Keratinocyte (primary cell): ENCODE measurements at regions not wholly inside any gene's neighbourhood (a gene's known extent, or its start where the extent isn't known, plus 50 kb on each side); places are given as distances from the start of the nearest gene placed in this dataset.

Experiments
- DNase-seq: peaks from one replicate; pipeline ENCODE4 v3.0.0-alpha.2; 2011; ENCODE audit warnings: low read depth, missing footprints, low spot score
- FAIRE-seq: peaks from 2 replicates; lab custom pipeline; 2011; peaks lifted over from hg19 to GRCh38; lab: Jason Lieb, UNC
- H2AFZ ChIP-seq: 2 replicates; pipeline ENCODE4 v1.6.0; 2012; ENCODE audit warnings: low read length, control low read depth, inconsistent platforms; ENCODE audit not compliant: control insufficient read depth
- H3K27ac ChIP-seq: 2 replicates; pipeline ENCODE4 v1.5.1; 2011; ENCODE audit warnings: low read length; ENCODE audit not compliant: control insufficient read depth, insufficient read depth
- H3K27me3 ChIP-seq: 3 replicates; pipeline ENCODE4 v1.6.0; 2011; ENCODE audit warnings: low read length; ENCODE audit not compliant: control insufficient read depth, insufficient read depth; ENCODE audit errors: extremely low read depth
- H3K36me3 ChIP-seq, 2 experiments: 2 replicates in 1 of 2; 3 replicates in 1 of 2; pipeline ENCODE4 v1.5.1; 2011; ENCODE audit warnings: low read length in 2 of 2, mild to moderate bottlenecking in 1 of 2; ENCODE audit not compliant: control insufficient read depth in 2 of 2, insufficient read depth in 2 of 2; ENCODE audit errors: extremely low read depth in 1 of 2
- H3K4me1 ChIP-seq: 3 replicates; pipeline ENCODE4 v1.5.1; 2011; ENCODE audit warnings: low read length; ENCODE audit not compliant: control insufficient read depth, insufficient read depth; ENCODE audit errors: extremely low read depth
- H3K4me2 ChIP-seq: 3 replicates; pipeline ENCODE4 v1.6.0; 2011; ENCODE audit warnings: low read depth, low read length; ENCODE audit not compliant: control insufficient read depth, insufficient read depth; ENCODE audit errors: extremely low read depth
- H3K4me3 ChIP-seq, 3 experiments: fragments of 200-600 bp in 1 of 3; sonication (generic) in 1 of 3; 2 replicates in 2 of 3; 3 replicates in 1 of 3; pipeline ENCODE4 v1.5.1; 2011 to 2016; ENCODE audit warnings: low read length in 3 of 3, mild to moderate bottlenecking in 3 of 3, control low read depth in 2 of 3, inconsistent platforms in 1 of 3, low read depth in 1 of 3, mixed read lengths in 1 of 3, mixed run types in 1 of 3, moderate library complexity in 1 of 3; ENCODE audit not compliant: control insufficient read depth in 2 of 3, insufficient read depth in 2 of 3; ENCODE audit errors: extremely low read depth in 1 of 3
- H3K79me2 ChIP-seq: 2 replicates; pipeline ENCODE4 v1.6.0; 2012; ENCODE audit warnings: low read length; ENCODE audit not compliant: control insufficient read depth, insufficient read depth
- H3K9ac ChIP-seq: 3 replicates; pipeline ENCODE4 v1.6.0; 2011; ENCODE audit warnings: low read length; ENCODE audit not compliant: control insufficient read depth, insufficient read depth; ENCODE audit errors: extremely low read depth
- H3K9me1 ChIP-seq: 3 replicates; pipeline ENCODE4 v1.6.0; 2011; ENCODE audit warnings: low read length; ENCODE audit not compliant: control insufficient read depth, insufficient read depth; ENCODE audit errors: extremely low read depth
- H3K9me3 ChIP-seq: 2 replicates; pipeline ENCODE4 v1.5.1; 2012; ENCODE audit warnings: low read depth, low read length; ENCODE audit not compliant: control insufficient read depth
- H4K20me1 ChIP-seq: 3 replicates; pipeline ENCODE4 v1.6.0; 2011; ENCODE audit warnings: low read length; ENCODE audit not compliant: control insufficient read depth, insufficient read depth; ENCODE audit errors: extremely low read depth
- CTCF ChIP-seq, 3 experiments: IDR thresholded peaks in 1 of 3; conservative IDR thresholded peaks in 1 of 3; optimal IDR thresholded peaks in 1 of 3; 2 replicates in 2 of 3; 3 replicates in 1 of 3; pipeline versions ENCODE3 to v1.5.1; 2011; ENCODE audit warnings: low read length in 3 of 3, mild to moderate bottlenecking in 3 of 3, moderate library complexity in 2 of 3, control low read depth in 1 of 3, inconsistent platforms in 1 of 3; ENCODE audit not compliant: insufficient read depth in 2 of 3; ENCODE audit errors: extremely low read depth in 1 of 3
- EZH2 ChIP-seq: IDR thresholded peaks from one replicate; pipeline ENCODE4 v1.6.1; 2012; ENCODE audit warnings: inconsistent platforms, mild to moderate bottlenecking, low read length, moderate library complexity
- dilution Hi-C: fragments of 300-500 bp; cut with MboI; formaldehyde crosslinking; loops from one replicate; pipeline ENCODE4 v1.7.0; 2020; ENCODE audit warnings: low sequenced_read_pairs; ENCODE audit not compliant: extremely low pct_ligation_motif_present

- no peak overlapping the region for H2AFZ ChIP-seq
- H3K9me3 ChIP-seq = no peaks in the 10 kb centered on the region
- H4K20me1 ChIP-seq = no peaks in the 10 kb centered on the region
- DNase-seq (no peak), FAIRE-seq (no peak)
- H3K9me1 ChIP-seq = no peaks in the 10 kb centered on the region
- H3K79me2 ChIP-seq = no peaks in the 10 kb centered on the region
- no peak for TF ChIP-seq CTCF (optimal IDR thresholded peaks at IDR 0.05 in 1 of 3, IDR thresholded peaks at IDR 0.05 in 1 of 3, conservative IDR thresholded peaks at IDR 0.05 in 1 of 3; ENCODE audit: extremely low read depth in 1 of 3, insufficient read depth in 2 of 3, low read length in 3 of 3)
- no peak for TF ChIP-seq EZH2
- H3K4me1 ChIP-seq = no peaks in the 10 kb centered on the region
- H3K27me3 ChIP-seq = no peaks in the 10 kb centered on the region
- no peak overlapping the region for H3K4me3 ChIP-seq
- dilution Hi-C loops = no loop called here
- no peak overlapping the region for H3K9ac ChIP-seq
- no peak overlapping the region for H3K27ac ChIP-seq
- H3K4me2 ChIP-seq = no peak overlapping the region
- no peaks in the 10 kb centered on the region for H3K36me3 ChIP-seq
Measured at GRCh38 chr4:57774171-57774570, 664.0 kb upstream of the IGFBP7 start.

GRCh38 chr4:57766341-57766740 lies 656.2 kb upstream of the IGFBP7 start:
- Histone ChIP-seq H3K4me2 (no peak overlapping the region), H3K9ac (no peak overlapping the region), H3K36me3 (no peaks in the 10 kb centered on the region), H3K27me3 (no peaks in the 10 kb centered on the region), H3K9me3 (no peaks in the 10 kb centered on the region), H3K9me1 (no peaks in the 10 kb centered on the region), H3K4me1 (no peaks in the 10 kb centered on the region), H3K4me3 (no peak overlapping the region), H2AFZ (no peak overlapping the region), H4K20me1 (no peaks in the 10 kb centered on the region), H3K27ac (no peak overlapping the region), H3K79me2 (no peaks in the 10 kb centered on the region)
- no peak for TF ChIP-seq CTCF (optimal IDR thresholded peaks at IDR 0.05 in 1 of 3, IDR thresholded peaks at IDR 0.05 in 1 of 3, conservative IDR thresholded peaks at IDR 0.05 in 1 of 3; ENCODE audit: extremely low read depth in 1 of 3, insufficient read depth in 2 of 3, low read length in 3 of 3)
- no peak for TF ChIP-seq EZH2
- dilution Hi-C loops = no loop called here
- no peak for FAIRE-seq
- DNase-seq = no peak
